ENCODE measurements at regions not wholly inside any gene's neighbourhood (a gene's known extent, or its start where the extent isn't known, plus 50 kb on each side); places are given as distances from the start of the nearest gene placed in this dataset.
"Not testable (repeated sequence)": the region's sequence is repeated elsewhere in the genome, so short reads cannot be mapped to it uniquely, and the experiment has no call there.

DNA sequence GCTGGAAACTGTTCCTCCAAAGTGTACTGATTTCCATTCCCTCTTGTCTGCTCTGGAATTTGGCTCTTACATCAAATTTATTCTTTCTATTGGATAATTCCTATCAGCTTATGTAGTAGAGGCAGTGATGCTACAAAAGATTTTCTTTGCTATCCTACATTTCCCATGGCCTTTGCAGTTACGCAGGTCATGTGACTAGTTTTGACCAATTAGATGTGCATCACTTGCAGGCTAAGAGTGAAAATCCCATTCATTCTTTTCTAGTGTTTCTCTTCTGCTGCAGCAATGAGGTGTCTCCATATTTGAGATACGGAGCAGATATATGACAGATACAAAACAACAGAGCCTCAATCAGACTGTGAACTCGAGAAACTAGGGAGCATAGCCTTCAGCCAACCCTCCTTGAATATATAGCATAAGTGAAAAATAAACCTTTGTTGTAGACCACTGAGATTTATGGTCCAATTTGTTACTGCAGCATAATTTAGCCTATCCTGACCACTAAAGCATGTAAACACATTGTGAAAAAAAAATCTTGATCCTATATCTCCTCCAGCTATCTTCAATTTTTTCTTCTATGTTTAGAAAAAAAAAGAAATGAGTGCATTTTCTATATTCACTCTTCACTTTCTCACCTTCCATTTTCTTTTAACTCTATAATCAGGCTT is 102.0 kb downstream of the HNMT start:
- DNase-seq (ENCODE audit: low read depth), result no peak

DNA sequence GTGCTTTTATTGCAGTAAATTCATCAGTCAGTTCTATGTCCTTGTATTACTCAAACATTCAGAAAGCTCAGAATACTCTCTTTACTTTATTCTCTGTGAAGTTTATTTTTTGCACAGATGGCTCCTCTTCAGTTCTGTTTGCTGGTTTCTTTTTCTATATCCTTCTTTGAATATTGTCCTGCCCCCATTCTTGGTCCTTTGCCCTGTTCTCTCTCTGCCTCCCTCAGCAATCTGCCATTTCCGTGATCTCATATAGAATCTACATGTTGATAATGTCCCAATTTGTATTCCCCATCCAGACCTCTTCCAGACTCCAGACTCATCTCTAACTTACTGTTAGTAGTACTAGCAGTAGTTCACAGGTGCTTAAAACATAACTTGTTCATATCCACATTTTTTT is 102.6 kb downstream of the HNMT start:
- no peak for DNase-seq (ENCODE audit: low read depth)

DNA sequence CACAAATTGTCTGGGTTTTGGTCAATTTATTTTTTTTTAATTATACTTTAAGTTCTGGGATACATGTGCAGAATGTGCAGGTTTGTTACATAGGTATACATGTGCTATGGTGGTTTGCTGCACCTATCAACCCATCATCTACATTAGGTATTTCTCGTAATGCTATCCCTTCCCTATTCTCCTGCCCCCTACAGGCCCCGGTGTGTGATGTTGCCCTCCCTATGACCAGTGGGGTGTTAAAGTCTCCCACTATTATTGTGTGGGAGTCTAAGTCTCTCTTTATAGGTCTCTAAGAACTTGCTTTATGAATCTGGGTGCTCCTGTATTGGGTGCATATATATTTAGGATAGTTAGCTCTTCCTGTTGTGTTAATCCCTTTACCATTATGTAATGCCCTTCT is 104.4 kb downstream of the HNMT start:
- DNase-seq (ENCODE audit: low read depth), result not testable (repeated sequence)

- DNase-seq (ENCODE audit: low read depth), result not testable (repeated sequence)
Observed at GRCh38 chr2:138071042-138071719, 106.9 kb downstream of the HNMT start.

GRCh38 chr2:138071720-138072719 is 107.7 kb downstream of the HNMT start:
- DNase-seq (ENCODE audit: low read depth), result no peak

DNA sequence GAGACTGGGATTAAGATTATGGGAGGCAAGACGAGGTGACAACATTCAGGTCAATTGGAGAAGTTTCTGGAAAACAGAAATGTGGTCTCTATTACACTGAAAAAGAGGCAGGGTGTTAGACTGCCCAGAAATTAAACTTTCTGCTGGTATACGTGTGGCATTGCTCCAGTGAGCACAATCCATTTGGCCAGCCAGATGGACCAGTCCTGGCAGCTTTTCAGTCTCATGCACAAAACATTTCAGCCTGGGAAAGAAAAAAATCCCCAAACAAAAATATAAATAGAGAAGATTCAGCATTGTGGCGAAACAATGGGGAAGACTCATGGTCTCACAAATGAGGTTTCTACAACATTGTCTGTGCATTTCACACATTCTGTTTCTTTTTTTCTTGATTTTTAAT is 113.9 kb downstream of the HNMT start:
- DNase-seq (ENCODE audit: low read depth), result no peak

DNA sequence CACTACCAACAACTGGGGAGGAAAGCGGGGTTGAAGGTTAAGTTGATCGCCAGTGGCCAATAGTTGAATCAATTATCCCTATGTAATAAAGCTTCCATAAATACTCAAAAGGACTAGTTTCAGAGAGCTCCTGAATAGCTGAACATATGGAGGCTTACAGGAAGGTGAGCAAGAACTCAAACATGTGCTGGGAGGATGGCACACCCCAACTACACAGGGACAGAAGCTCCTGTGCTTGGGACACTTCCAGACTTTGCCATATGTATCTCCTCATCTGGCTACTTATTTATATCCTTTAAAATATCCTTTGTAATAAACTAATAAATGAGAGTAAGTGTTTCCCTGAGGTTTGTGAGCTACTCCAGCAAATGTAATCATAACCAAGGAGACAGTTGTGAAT is 115.7 kb downstream of the HNMT start:
- peak; percentile 16 for DNase-seq (ENCODE audit: low read depth)

DNA sequence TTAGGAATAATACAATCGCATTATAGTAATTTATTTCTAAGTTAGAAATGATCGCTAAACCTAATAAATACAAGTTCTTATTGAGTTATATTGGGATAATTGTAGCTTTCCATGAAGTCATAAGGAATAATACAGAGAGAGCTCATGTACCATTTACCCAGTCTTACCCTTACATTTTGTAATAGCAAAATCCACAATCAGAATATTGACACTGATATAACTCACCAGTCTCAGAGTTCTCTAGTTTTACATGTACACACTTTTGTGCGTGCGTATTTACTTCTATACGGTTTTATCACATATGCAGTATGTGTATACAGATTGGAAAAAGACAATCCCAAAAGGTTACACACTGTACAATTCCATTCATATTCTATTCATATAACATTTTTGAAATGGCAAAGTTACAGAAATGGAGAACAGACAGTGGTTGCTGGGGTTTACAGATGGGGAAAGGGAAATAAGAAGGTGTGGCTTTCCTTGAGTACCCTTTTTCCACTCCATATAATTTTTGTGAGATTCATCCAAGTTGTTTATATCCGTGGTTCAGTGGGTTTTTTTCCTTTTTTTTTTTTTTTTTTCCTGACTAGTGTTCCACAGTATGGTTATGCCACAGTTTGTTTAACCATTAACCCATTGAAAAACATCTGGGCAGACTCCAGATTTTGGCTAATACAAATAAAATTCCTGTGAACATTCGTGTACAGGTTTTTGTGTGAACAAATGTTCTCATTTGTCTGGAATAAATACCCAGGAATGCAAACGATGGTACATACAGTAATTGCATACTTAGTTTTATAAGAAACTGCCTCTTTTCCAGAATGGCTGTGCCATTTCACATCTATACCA is 117.2 kb downstream of the HNMT start:
- DNase-seq (ENCODE audit: low read depth), result no peak

- DNase-seq (ENCODE audit: low read depth), result no peak
Observed at GRCh38 chr2:138084206-138084605, 119.9 kb downstream of the HNMT start.

DNA sequence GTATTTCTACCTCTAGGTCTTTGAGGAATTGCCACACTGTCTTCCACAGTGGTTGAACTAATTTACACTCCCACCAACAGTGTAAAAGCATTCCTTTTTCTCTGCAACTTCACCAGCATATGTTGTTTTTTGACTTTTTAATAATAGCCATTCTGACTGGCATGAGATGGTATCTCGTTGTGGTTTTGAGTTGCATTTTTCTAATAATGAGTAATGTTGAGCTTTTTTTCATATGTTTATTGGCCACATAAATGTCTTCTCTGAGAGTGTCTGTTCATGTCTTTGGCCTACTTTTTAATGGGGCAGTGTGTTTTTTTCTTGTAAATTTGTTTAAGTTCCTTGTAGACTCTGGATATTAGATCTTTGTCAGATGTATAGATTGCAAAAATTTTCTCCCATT is 121.2 kb downstream of the HNMT start:
- DNase-seq (ENCODE audit: low read depth), result peak; percentile 19

DNA sequence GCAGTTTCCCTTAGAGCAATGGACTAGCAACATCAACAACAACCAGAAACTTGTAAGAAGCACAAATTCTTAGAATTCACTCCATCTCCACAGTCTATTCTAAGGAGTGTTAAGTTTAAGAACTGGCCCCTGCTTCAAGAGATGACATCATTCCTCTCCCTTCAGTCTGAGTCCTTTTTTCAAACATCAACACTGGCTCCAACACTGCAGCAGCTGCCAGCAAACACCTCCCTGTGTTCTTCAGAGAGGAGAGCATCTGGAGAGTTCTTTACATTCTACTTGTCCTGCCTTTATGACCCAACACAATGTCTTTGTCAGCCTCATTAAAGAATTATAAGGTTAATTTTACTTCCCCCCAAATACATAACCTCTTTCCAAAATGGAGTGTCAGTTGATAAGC is 122.3 kb downstream of the HNMT start:
- no peak for DNase-seq (ENCODE audit: low read depth)

GRCh38 chr2:138087751-138088593 is 123.7 kb downstream of the HNMT start:
- no peak for DNase-seq (ENCODE audit: low read depth)

DNA sequence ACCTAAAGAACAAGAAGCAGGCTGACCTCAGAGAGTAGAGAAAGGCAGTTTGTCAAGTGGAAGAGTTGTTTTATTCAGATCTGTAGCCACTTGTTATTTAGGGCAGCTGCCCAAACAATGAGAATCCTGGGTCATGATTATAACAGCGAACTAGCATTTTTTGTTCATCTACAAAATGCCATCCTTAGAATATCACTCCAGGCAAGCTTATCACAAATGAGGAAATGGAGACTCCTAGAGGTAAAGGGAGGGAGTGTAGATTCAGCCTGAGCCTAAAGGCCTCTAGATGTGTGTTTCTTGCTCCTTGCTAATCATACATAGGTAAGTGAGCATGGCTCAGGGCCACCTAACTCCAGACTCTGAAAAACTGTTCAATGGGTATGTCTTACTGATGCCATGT is 126.1 kb downstream of the HNMT start:
- DNase-seq (ENCODE audit: low read depth), result no peak

DNA sequence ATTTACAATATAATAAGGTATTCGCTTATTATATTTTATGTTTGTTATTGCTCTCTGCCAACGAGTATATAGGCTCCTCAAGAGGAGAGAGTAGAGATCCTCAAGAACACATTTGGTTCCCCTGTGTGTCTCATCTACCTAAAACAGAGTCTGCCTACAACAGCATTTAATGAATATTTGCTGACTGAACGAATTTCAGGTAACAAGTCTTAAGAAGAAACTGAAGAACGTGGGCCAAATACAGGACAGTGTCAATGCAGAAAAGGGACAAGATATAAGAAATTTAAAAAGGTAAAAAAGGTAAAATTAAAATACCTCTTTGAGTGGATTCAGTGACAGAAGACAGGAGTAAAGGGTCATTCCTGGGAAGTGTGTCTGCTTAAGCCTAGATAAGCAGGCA is 129.2 kb downstream of the HNMT start:
- no peak for DNase-seq (ENCODE audit: low read depth)

DNA sequence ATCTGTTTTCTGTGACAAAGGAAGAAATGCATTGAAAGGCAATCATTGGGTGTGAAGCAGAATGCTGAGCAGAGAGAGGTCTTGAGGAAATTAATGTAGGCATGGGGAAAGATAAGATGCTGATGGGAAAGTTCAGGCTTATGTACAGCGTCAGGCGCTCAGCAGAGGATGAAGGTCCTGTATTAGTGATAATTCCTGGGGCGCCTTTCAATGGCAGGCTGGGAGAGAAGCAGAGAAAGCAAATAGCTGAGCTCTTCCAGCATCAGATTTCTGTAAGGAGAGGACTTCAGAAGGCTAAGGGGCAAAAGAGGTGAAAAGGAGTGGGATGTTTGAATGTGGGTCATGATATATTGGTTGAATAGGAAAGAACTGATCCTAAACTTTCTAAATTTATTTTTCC is 129.8 kb downstream of the HNMT start:
- no peak for DNase-seq (ENCODE audit: low read depth)

DNA sequence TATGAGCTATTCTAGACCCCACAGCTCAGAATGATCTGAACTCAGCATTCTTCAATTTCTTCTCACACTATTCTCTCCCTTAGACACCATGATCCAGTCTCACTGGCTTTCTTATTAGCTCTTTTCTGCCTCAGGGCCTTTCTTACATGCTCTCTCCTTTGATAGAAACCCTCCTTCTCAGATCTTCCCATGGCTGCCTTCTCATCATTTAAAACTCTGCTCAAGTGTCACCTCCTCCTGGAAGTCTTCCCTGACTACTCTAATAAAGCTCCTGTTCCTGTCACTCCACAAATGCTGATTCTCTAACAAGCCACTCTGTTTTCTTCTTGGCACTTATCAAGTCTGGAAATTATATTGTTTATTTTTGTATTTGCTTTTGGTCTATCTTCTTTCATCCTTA is 131.1 kb downstream of the HNMT start:
- DNase-seq (ENCODE audit: low read depth), result no peak

GRCh38 chr2:138099288-138099687 is 135.0 kb downstream of the HNMT start:
- not testable (repeated sequence) for DNase-seq (ENCODE audit: low read depth)

DNA sequence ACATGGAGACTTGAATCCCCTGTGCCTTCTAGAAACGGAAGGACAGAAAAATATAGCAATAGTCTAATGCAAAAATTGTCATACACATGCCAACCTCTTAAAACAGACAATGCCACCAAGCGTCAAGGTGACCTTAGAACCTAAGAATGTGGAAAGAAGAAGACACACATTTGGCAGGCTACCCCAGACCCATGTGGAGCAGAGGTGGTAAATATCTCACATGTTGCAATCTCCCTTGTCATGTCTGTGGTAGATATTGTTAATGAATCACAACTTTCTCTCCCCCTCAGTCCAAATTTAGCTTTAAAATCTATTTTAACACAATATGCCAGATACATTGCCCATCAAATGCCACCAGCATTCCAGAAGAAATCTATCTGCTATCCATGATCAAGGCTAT is 137.4 kb downstream of the HNMT start:
- no peak for DNase-seq (ENCODE audit: low read depth)

GRCh38 chr2:138102664-138103063 is 138.4 kb downstream of the HNMT start:
- no peak for DNase-seq (ENCODE audit: low read depth)

GRCh38 chr2:138103156-138103555 is 138.9 kb downstream of the HNMT start:
- no peak for DNase-seq (ENCODE audit: low read depth)

GRCh38 chr2:138104071-138104470 is 139.8 kb downstream of the HNMT start:
- no peak for DNase-seq (ENCODE audit: low read depth)

Measured in HS-5 (cell line).